ENCODE measurements at regions not wholly inside any gene's neighbourhood (a gene's known extent, or its start where the extent isn't known, plus 50 kb on each side); places are given as distances from the start of the nearest gene placed in this dataset.

DNA sequence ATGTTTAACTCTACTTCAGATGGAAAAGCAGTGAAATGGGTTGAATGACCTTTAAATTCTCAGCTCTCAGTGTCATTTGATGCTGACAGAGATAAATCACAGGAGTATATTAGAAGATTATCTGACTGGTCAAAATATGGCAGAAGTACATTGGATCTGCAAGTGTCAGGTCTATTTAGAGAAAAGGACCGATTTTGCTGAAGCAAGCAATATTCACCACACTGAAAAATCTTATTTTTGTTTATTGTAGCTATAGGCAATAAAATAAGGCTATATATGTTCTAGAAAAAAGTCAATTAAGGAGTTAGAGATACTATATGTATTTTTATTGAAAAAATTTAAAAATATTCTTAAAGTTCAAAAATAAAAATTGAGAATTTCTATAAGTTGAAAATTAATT, 325.3 kb downstream of the CXXC4 start:
- no peak for ATAC-seq
- TF ChIP-seq SNAI2 (CRISPR knock-in tag; IDR thresholded peaks at IDR 0.05) (no peak), ESRRG (CRISPR knock-in tag; IDR thresholded peaks at IDR 0.05) (no peak), ZFP3 (CRISPR knock-in tag; IDR thresholded peaks at IDR 0.05) (no peak), ZC3H10 (CRISPR knock-in tag; IDR thresholded peaks at IDR 0.05) (no peak), ARNTL (CRISPR knock-in tag; IDR thresholded peaks at IDR 0.05; ENCODE audit: borderline replicate concordance, low read depth) (no peak), RARB (CRISPR knock-in tag; IDR thresholded peaks at IDR 0.05) (no peak), ZNF565 (CRISPR knock-in tag; conservative IDR thresholded peaks at IDR 0.05; ENCODE audit: low read depth) (no peak), ISL1 (CRISPR knock-in tag; IDR thresholded peaks at IDR 0.05) (no peak), ZNF8 (CRISPR knock-in tag; IDR thresholded peaks at IDR 0.05) (no peak), ZFP30 (CRISPR knock-in tag; IDR thresholded peaks at IDR 0.05) (no peak), TCF4 (CRISPR knock-in tag; IDR thresholded peaks at IDR 0.05; ENCODE audit: borderline replicate concordance) (no peak), CSDC2 (CRISPR knock-in tag; IDR thresholded peaks at IDR 0.05) (no peak), ZNF70 (CRISPR knock-in tag; IDR thresholded peaks at IDR 0.05) (no peak), PPARA (CRISPR knock-in tag; IDR thresholded peaks at IDR 0.05; ENCODE audit: borderline replicate concordance) (no peak), BACH2 (CRISPR knock-in tag; IDR thresholded peaks at IDR 0.05; ENCODE audit: borderline replicate concordance) (no peak)
- TF ChIP-seq, protein P1, sequence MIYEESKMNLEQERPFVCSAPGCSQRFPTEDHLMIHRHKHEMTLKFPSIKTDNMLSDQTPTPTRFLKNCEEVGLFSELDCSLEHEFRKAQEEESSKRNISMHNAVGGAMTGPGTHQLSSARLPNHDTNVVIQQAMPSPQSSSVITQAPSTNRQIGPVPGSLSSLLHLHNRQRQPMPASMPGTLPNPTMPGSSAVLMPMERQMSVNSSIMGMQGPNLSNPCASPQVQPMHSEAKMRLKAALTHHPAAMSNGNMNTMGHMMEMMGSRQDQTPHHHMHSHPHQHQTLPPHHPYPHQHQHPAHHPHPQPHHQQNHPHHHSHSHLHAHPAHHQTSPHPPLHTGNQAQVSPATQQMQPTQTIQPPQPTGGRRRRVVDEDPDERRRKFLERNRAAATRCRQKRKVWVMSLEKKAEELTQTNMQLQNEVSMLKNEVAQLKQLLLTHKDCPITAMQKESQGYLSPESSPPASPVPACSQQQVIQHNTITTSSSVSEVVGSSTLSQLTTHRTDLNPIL (CRISPR knock-in tag; IDR thresholded peaks at IDR 0.05; ENCODE audit: low read depth): no peak
- TF ChIP-seq, protein P2, sequence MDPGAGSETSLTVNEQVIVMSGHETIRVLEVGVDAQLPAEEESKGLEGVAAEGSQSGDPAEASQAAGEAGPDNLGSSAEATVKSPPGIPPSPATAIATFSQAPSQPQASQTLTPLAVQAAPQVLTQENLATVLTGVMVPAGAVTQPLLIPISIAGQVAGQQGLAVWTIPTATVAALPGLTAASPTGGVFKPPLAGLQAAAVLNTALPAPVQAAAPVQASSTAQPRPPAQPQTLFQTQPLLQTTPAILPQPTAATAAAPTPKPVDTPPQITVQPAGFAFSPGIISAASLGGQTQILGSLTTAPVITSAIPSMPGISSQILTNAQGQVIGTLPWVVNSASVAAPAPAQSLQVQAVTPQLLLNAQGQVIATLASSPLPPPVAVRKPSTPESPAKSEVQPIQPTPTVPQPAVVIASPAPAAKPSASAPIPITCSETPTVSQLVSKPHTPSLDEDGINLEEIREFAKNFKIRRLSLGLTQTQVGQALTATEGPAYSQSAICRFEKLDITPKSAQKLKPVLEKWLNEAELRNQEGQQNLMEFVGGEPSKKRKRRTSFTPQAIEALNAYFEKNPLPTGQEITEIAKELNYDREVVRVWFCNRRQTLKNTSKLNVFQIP (CRISPR knock-in tag; IDR thresholded peaks at IDR 0.05; ENCODE audit: borderline replicate concordance, low read depth): no peak
- TF ChIP-seq, protein P3, sequence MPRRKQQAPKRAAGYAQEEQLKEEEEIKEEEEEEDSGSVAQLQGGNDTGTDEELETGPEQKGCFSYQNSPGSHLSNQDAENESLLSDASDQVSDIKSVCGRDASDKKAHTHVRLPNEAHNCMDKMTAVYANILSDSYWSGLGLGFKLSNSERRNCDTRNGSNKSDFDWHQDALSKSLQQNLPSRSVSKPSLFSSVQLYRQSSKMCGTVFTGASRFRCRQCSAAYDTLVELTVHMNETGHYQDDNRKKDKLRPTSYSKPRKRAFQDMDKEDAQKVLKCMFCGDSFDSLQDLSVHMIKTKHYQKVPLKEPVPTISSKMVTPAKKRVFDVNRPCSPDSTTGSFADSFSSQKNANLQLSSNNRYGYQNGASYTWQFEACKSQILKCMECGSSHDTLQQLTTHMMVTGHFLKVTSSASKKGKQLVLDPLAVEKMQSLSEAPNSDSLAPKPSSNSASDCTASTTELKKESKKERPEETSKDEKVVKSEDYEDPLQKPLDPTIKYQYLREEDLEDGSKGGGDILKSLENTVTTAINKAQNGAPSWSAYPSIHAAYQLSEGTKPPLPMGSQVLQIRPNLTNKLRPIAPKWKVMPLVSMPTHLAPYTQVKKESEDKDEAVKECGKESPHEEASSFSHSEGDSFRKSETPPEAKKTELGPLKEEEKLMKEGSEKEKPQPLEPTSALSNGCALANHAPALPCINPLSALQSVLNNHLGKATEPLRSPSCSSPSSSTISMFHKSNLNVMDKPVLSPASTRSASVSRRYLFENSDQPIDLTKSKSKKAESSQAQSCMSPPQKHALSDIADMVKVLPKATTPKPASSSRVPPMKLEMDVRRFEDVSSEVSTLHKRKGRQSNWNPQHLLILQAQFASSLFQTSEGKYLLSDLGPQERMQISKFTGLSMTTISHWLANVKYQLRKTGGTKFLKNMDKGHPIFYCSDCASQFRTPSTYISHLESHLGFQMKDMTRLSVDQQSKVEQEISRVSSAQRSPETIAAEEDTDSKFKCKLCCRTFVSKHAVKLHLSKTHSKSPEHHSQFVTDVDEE (CRISPR knock-in tag; IDR thresholded peaks at IDR 0.05): no peak
- TF ChIP-seq, protein P4, sequence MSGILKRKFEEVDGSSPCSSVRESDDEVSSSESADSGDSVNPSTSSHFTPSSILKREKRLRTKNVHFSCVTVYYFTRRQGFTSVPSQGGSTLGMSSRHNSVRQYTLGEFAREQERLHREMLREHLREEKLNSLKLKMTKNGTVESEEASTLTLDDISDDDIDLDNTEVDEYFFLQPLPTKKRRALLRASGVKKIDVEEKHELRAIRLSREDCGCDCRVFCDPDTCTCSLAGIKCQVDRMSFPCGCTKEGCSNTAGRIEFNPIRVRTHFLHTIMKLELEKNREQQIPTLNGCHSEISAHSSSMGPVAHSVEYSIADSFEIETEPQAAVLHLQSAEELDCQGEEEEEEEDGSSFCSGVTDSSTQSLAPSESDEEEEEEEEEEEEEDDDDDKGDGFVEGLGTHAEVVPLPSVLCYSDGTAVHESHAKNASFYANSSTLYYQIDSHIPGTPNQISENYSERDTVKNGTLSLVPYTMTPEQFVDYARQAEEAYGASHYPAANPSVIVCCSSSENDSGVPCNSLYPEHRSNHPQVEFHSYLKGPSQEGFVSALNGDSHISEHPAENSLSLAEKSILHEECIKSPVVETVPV (CRISPR knock-in tag; IDR thresholded peaks at IDR 0.05): no peak

DNA sequence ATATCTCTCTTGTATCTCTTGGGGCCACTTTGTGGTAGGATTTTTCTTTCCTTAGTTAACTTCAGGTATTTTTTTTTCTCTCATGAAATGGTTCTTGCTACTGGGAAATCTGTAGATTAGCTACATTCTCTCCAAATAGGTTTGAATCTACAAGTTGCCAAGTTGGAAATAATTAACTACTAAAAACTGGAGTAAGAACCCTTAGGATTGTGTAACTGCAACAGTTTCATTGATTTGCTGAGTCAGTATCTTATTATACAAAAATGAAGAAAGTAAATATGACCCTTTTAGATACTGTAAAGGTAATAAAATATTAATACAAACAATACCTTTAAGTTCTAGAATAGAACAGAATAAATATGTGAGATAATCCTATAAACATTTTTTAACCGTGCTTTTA, 327.9 kb downstream of the CXXC4 start:
- TF ChIP-seq, protein P3 (CRISPR knock-in tag; IDR thresholded peaks at IDR 0.05): no peak
- TF ChIP-seq TOX (CRISPR knock-in tag; IDR thresholded peaks at IDR 0.05; ENCODE audit: borderline replicate concordance) (no peak), ZNF565 (CRISPR knock-in tag; conservative IDR thresholded peaks at IDR 0.05; ENCODE audit: low read depth) (no peak), CSDC2 (CRISPR knock-in tag; IDR thresholded peaks at IDR 0.05) (no peak), PPARA (CRISPR knock-in tag; IDR thresholded peaks at IDR 0.05; ENCODE audit: borderline replicate concordance) (no peak), GLIS3 (CRISPR knock-in tag; IDR thresholded peaks at IDR 0.05) (no peak)
- ATAC-seq: no peak

DNA sequence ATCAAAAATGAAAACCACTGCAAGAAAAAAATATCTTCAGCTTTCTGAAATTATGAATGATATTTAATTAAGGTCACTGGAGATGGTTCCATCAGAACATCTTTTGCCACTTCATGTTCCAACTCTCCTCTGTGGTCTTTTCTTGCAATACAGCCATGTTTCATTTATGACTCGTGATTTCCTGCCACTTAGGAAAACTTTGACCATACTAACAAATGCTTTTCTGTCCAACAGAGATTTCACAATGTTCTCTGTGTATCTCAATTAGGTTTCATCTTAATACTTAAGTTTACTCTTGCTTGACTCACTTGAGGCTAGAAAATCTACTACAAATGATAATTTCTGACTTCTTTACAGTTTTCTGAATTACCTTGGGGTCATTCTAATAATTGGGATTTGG, 330.9 kb downstream of the CXXC4 start:
- ATAC-seq: no peak
- TF ChIP-seq ISL1 (CRISPR knock-in tag; IDR thresholded peaks at IDR 0.05) (no peak), TOX (CRISPR knock-in tag; IDR thresholded peaks at IDR 0.05; ENCODE audit: borderline replicate concordance) (no peak), ZFP3 (CRISPR knock-in tag; IDR thresholded peaks at IDR 0.05) (no peak), BACH2 (CRISPR knock-in tag; IDR thresholded peaks at IDR 0.05; ENCODE audit: borderline replicate concordance) (no peak), ESRRG (CRISPR knock-in tag; IDR thresholded peaks at IDR 0.05) (no peak), ZNF70 (CRISPR knock-in tag; IDR thresholded peaks at IDR 0.05) (no peak), PPARA (CRISPR knock-in tag; IDR thresholded peaks at IDR 0.05; ENCODE audit: borderline replicate concordance) (no peak), ZNF8 (CRISPR knock-in tag; IDR thresholded peaks at IDR 0.05) (no peak)
- TF ChIP-seq, protein P2 (CRISPR knock-in tag; IDR thresholded peaks at IDR 0.05; ENCODE audit: borderline replicate concordance, low read depth): no peak
- TF ChIP-seq, protein P5, sequence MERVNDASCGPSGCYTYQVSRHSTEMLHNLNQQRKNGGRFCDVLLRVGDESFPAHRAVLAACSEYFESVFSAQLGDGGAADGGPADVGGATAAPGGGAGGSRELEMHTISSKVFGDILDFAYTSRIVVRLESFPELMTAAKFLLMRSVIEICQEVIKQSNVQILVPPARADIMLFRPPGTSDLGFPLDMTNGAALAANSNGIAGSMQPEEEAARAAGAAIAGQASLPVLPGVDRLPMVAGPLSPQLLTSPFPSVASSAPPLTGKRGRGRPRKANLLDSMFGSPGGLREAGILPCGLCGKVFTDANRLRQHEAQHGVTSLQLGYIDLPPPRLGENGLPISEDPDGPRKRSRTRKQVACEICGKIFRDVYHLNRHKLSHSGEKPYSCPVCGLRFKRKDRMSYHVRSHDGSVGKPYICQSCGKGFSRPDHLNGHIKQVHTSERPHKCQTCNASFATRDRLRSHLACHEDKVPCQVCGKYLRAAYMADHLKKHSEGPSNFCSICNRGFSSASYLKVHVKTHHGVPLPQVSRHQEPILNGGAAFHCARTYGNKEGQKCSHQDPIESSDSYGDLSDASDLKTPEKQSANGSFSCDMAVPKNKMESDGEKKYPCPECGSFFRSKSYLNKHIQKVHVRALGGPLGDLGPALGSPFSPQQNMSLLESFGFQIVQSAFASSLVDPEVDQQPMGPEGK (CRISPR knock-in tag; IDR thresholded peaks at IDR 0.05; ENCODE audit: borderline replicate concordance): no peak
- TF ChIP-seq, protein P4 (CRISPR knock-in tag; IDR thresholded peaks at IDR 0.05): no peak

Data from SK-N-SH treated with all-trans-retinoic acid at 6 μM for 48 hours (cell line).